ENCODE measurements at regions not wholly inside any gene's neighbourhood (a gene's known extent, or its start where the extent isn't known, plus 50 kb on each side); places are given as distances from the start of the nearest gene placed in this dataset.

DNA sequence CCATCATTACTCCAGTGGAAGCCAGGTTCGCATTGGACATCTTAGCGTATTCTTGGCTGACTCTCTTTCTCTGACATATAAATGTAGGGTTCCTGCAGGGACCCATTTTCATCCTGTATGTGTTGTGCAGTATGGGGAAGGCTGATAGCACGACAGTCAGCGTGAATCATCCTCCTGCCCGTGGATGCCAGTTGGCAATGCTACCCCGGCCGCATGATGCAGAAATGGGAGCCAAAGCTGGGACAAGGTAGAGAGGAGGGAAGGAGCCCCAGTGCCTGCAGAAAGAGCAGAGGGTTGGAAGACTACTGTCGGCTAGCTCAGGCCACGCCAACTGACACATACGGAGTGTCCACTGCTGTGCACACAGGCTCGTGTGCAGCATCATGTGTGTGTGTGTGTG lies 251.6 kb downstream of the SKAP2 start:
- no peak for DNase-seq

DNA sequence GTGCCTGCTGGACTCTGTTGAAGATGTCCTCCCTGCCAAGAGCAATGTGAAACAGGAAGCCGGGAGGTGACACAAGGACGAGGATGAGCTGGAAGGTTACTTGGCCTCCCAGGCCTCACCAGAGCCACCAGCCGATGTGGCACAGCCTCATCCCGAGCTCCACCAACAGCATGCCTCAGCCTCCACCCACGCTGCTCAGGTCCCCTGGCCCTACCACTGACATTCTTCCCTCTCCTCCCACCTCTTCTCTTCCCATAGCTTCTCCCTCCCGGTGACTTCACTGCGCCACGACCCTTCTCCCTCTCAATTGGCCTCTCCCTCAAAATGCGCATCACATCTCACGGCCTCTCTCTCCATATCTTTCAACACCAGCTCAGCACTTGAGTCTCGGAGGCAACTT lies 249.9 kb downstream of the SKAP2 start:
- no peak for DNase-seq

DNA sequence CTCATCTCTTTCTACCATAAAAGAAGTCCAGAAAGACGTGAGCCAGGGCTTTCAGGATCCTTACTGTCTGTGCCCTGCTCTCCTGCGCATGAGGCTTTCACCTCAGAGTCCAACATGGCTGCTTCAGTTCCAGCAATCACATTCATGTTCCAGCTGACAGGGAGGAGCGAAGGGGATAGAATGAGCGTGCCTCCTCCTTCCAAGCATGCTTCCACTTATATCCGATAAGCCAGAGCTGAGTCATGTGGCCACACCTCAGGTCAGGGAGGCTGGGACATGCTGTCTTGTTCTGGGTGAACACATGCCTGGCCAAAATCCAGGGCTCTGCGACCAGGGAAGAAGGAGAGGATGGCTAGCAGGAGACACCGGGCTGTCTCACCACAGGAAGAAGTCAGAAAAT lies 248.2 kb downstream of the SKAP2 start:
- DNase-seq = no peak

- no peak for DNase-seq
Observed at GRCh38 chr7:26617066-26617465, 247.3 kb downstream of the SKAP2 start.
